Lung (tissue), 11 donors: ENCODE measurements at regions not wholly inside any gene's neighbourhood (a gene's known extent, or its start where the extent isn't known, plus 50 kb on each side); places are given as distances from the start of the nearest gene placed in this dataset.

Experiments
- ATAC-seq: fragments of 200-7000 bp; cut with Tn5 transposase; one replicate; pipeline ENCODE4 v1.9.1; 2020; ENCODE audit warnings: moderate number of reproducible peaks; ENCODE audit not compliant: insufficient read depth, low FRiP score
- DNase-seq, 3 donors: peaks; one replicate each; pipeline ENCODE4 v3.0.0-alpha.2; 2013 to 2017
- H3K27ac ChIP-seq, 2 donors: one replicate each; pipeline ENCODE4 v1.5.1; 2013; ENCODE audit warnings: mild to moderate bottlenecking in 2 of 2, moderate library complexity in 2 of 2, control low read depth in 1 of 2, inconsistent platforms in 1 of 2, low read depth in 1 of 2, low read length in 1 of 2
- H3K27me3 ChIP-seq, 3 donors: one replicate each; pipeline ENCODE4 v1.5.1; 2013; ENCODE audit warnings: low read length in 2 of 3; ENCODE audit not compliant: control insufficient read depth in 3 of 3, insufficient read depth in 3 of 3
- H3K36me3 ChIP-seq, 4 donors: one replicate each; pipeline ENCODE4 v1.5.1; 2013; ENCODE audit warnings: low read length in 4 of 4, mild to moderate bottlenecking in 1 of 4, moderate library complexity in 1 of 4; ENCODE audit not compliant: control insufficient read depth in 4 of 4, insufficient read depth in 4 of 4
- H3K4me1 ChIP-seq, 5 donors: one replicate each; pipeline ENCODE4 v1.5.1; 2013; ENCODE audit warnings: low read length in 5 of 5, mild to moderate bottlenecking in 2 of 5, moderate library complexity in 1 of 5; ENCODE audit not compliant: control insufficient read depth in 5 of 5, insufficient read depth in 5 of 5
- H3K4me3 ChIP-seq: one replicate; pipeline ENCODE4 v1.5.1; 2013; ENCODE audit warnings: mild to moderate bottlenecking, control low read depth, moderate library complexity
- H3K9ac ChIP-seq, 2 donors: one replicate each; pipeline ENCODE4 v1.5.1; 2013; ENCODE audit warnings: low read length in 2 of 2, control low read depth in 1 of 2; ENCODE audit not compliant: insufficient read depth in 1 of 2
- H3K9me3 ChIP-seq, 4 donors: one replicate each; pipeline ENCODE4 v1.5.1; 2013; ENCODE audit warnings: low read length in 3 of 4, mild to moderate bottlenecking in 1 of 4, moderate library complexity in 1 of 4; ENCODE audit not compliant: control insufficient read depth in 4 of 4, insufficient read depth in 3 of 4
- CTCF ChIP-seq: IDR thresholded peaks from 2 replicates; pipeline ENCODE4 v1.5.1; 2012; ENCODE audit warnings: mild to moderate bottlenecking; ENCODE audit errors: control extremely low read depth, extremely low read depth
- WGBS, 2 donors: extraction: QIAGEN DNeasy Blood & Tissue Kit; methylation state at CpG; one replicate each; pipeline ENCODE4 v1.1.7; 2013; 5-methylcytosine and 5-hydroxymethylcytosine counted together
- donor health status: control.
- donor health status: control.
- donor health status: Bipolar disorder and iron deficiency.
- donor health status: healthy.
- donor health status: DM: yes; HTN: yes; CAD: no.

- 67 to 73% methylated on average over 1 of the region's 1 CpG for WGBS, 2 donors
Measured at GRCh38 chr10:60441515-60441914, 51.8 kb upstream of the ANK3 start.

GRCh38 chr10:60439641-60440040 lies 50.0 kb upstream of the ANK3 start:
- no peaks in the 10 kb centered on the region for H3K4me1 ChIP-seq
- H3K27me3 ChIP-seq = no peaks in the 10 kb centered on the region
- TF ChIP-seq CTCF = no peak
- no peak for ATAC-seq
- no peak for DNase-seq
- 91 to 98% methylated on average over 2 of the region's 2 CpGs for WGBS, 2 donors
- no peak overlapping the region for H3K4me3 ChIP-seq
- no peaks in the 10 kb centered on the region for H3K9me3 ChIP-seq
- no peak overlapping the region for H3K27ac ChIP-seq
- H3K9ac ChIP-seq = no peak overlapping the region
- H3K36me3 ChIP-seq = no peaks in the 10 kb centered on the region

More at GRCh38 chr10:60441515-60441914, 51.8 kb upstream of the ANK3 start:
- Histone ChIP-seq H3K27ac (no peak overlapping the region), H3K36me3 (no peaks in the 10 kb centered on the region), H3K9me3 (no peaks in the 10 kb centered on the region), H3K4me3 (no peak overlapping the region), H3K27me3 (no peaks in the 10 kb centered on the region), H3K4me1 (peaks cover 0 to 8% (median 0%) of the 10 kb centered on the region in 5 donors), H3K9ac (no peak overlapping the region)
- ATAC-seq = no peak
- TF ChIP-seq CTCF = no peak
- no peak for DNase-seq
